WERI-Rb-1 (cell line): ENCODE measurements at regions not wholly inside any gene's neighbourhood (a gene's known extent, or its start where the extent isn't known, plus 50 kb on each side); places are given as distances from the start of the nearest gene placed in this dataset.

ENCODE experiments used
- DNase-seq: peaks from one replicate; pipeline ENCODE4 v3.0.0-alpha.2; 2020
- H3K27ac ChIP-seq: fragments of 250-450 bp; sonication (Bioruptor Pico); 2 replicates; pipeline ENCODE4 v1.5.1; 2020; ENCODE audit warnings: mild to moderate bottlenecking, moderate library complexity
- H3K27me3 ChIP-seq: fragments of 250-450 bp; sonication (Bioruptor Pico); 2 replicates; pipeline ENCODE4 v1.5.1; 2021; ENCODE audit warnings: mild to moderate bottlenecking, low read depth, moderate library complexity; ENCODE audit not compliant: insufficient read depth, severe bottlenecking
- H3K36me3 ChIP-seq: fragments of 250-450 bp; sonication (Bioruptor Pico); 2 replicates; pipeline ENCODE4 v1.5.1; 2020; ENCODE audit warnings: mild to moderate bottlenecking, moderate library complexity
- H3K4me3 ChIP-seq: 2 replicates; pipeline ENCODE4 v1.5.1; 2011; ENCODE audit warnings: low read depth, mild to moderate bottlenecking, control low read depth, low read length
- H3K9me3 ChIP-seq: fragments of 250-450 bp; sonication (Bioruptor Pico); 2 replicates; pipeline ENCODE4 v1.5.1; 2021; ENCODE audit warnings: mild to moderate bottlenecking, moderate library complexity; ENCODE audit not compliant: severe bottlenecking
- CTCF ChIP-seq: IDR thresholded peaks from 2 replicates; pipeline ENCODE4 v1.5.1; 2011; ENCODE audit warnings: low read depth, mild to moderate bottlenecking, control low read depth, inconsistent platforms, low read length

GRCh38 chr5:124466011-124466410 lies 280.4 kb downstream of the ZNF608 start:
- DNase-seq: no peak
- H3K36me3 ChIP-seq: no peaks in the 10 kb centered on the region
- H3K4me3 ChIP-seq: no peak overlapping the region
- H3K27ac ChIP-seq: no peak overlapping the region
- no peak for TF ChIP-seq CTCF
- H3K27me3 ChIP-seq: no peaks in the 10 kb centered on the region
- H3K9me3 ChIP-seq: no peaks in the 10 kb centered on the region

- no peaks in the 10 kb centered on the region for H3K27me3 ChIP-seq
- H3K27ac ChIP-seq: no peak overlapping the region
- no peaks in the 10 kb centered on the region for H3K9me3 ChIP-seq
- TF ChIP-seq CTCF: no peak
- H3K4me3 ChIP-seq: no peak overlapping the region
- no peaks in the 10 kb centered on the region for H3K36me3 ChIP-seq
- no peak for DNase-seq
Observed at GRCh38 chr5:124463851-124464250, 282.6 kb downstream of the ZNF608 start.

- no peaks in the 10 kb centered on the region for H3K9me3 ChIP-seq
- H3K36me3 ChIP-seq: no peaks in the 10 kb centered on the region
- no peak for DNase-seq
- no peak overlapping the region for H3K27ac ChIP-seq
- no peak overlapping the region for H3K4me3 ChIP-seq
- no peak for TF ChIP-seq CTCF
- H3K27me3 ChIP-seq: no peaks in the 10 kb centered on the region
Observed at GRCh38 chr5:124462751-124463150, 283.7 kb downstream of the ZNF608 start.

GRCh38 chr5:124461941-124462340 lies 284.5 kb downstream of the ZNF608 start:
- no peak for DNase-seq
- no peak overlapping the region for H3K27ac ChIP-seq
- H3K4me3 ChIP-seq: no peak overlapping the region
- no peaks in the 10 kb centered on the region for H3K36me3 ChIP-seq
- H3K27me3 ChIP-seq: no peaks in the 10 kb centered on the region
- no peak for TF ChIP-seq CTCF
- no peaks in the 10 kb centered on the region for H3K9me3 ChIP-seq

- H3K27me3 ChIP-seq: no peaks in the 10 kb centered on the region
- H3K36me3 ChIP-seq: no peaks in the 10 kb centered on the region
- no peaks in the 10 kb centered on the region for H3K9me3 ChIP-seq
- no peak overlapping the region for H3K27ac ChIP-seq
- H3K4me3 ChIP-seq: no peak overlapping the region
- no peak for TF ChIP-seq CTCF
- no peak for DNase-seq
Observed at GRCh38 chr5:124461157-124461556, 285.3 kb downstream of the ZNF608 start.

- no peak for TF ChIP-seq CTCF
- Histone ChIP-seq H3K9me3 (no peaks in the 10 kb centered on the region), H3K27ac (no peak overlapping the region), H3K4me3 (no peak overlapping the region), H3K27me3 (no peaks in the 10 kb centered on the region), H3K36me3 (no peaks in the 10 kb centered on the region)
- no peak for DNase-seq
Observed at GRCh38 chr5:124460642-124461041, 285.8 kb downstream of the ZNF608 start.
